CD14-positive monocyte (primary cell): ENCODE measurements at regions not wholly inside any gene's neighbourhood (a gene's known extent, or its start where the extent isn't known, plus 50 kb on each side); places are given as distances from the start of the nearest gene placed in this dataset.

ENCODE experiments used
- DNase-seq, 3 donors: peaks; one replicate each; pipeline ENCODE4 v3.0.0-alpha.2; 2011 to 2022
- H2AFZ ChIP-seq: 2 replicates; pipeline ENCODE4 v1.6.0; 2012; ENCODE audit warnings: mild to moderate bottlenecking, low read depth, low read length, inconsistent platforms; ENCODE audit not compliant: insufficient read depth, poor library complexity, severe bottlenecking
- H3K27ac ChIP-seq, 2 donors: 1 replicate in 1 of 2; 2 replicates in 1 of 2; pipeline ENCODE4 v1.5.1; 2012 to 2013; ENCODE audit warnings: low read length in 2 of 2, control low read depth in 1 of 2, inconsistent platforms in 1 of 2, low read depth in 1 of 2, mild to moderate bottlenecking in 1 of 2
- H3K27me3 ChIP-seq, 2 donors: one replicate each; pipeline versions ENCODE4 v1.6.0 to v1.6.1; 2011 to 2013; ENCODE audit warnings: low read length in 2 of 2; ENCODE audit not compliant: control insufficient read depth in 2 of 2, insufficient read depth in 2 of 2
- H3K36me3 ChIP-seq, 2 donors: replicated peaks in 1 of 2; 1 replicate in 1 of 2; 2 replicates in 1 of 2; pipeline versions ENCODE4 v1.5.1 to v1.6.1; 2012 to 2013; ENCODE audit warnings: low read length in 2 of 2, control low read depth in 1 of 2, inconsistent platforms in 1 of 2, mild to moderate bottlenecking in 1 of 2; ENCODE audit not compliant: insufficient read depth in 2 of 2, control insufficient read depth in 1 of 2
- H3K4me1 ChIP-seq, 2 donors: 1 replicate in 1 of 2; 2 replicates in 1 of 2; pipeline versions ENCODE4 v1.5.1 to v1.6.1; 2012 to 2013; ENCODE audit warnings: low read length in 2 of 2, control low read depth in 1 of 2, inconsistent platforms in 1 of 2, mild to moderate bottlenecking in 1 of 2, moderate library complexity in 1 of 2; ENCODE audit not compliant: insufficient read depth in 2 of 2, control insufficient read depth in 1 of 2
- H3K4me2 ChIP-seq: replicated peaks from 2 replicates; pipeline ENCODE3; 2012; ENCODE audit warnings: low read length, moderate library complexity, mild to moderate bottlenecking; ENCODE audit not compliant: poor library complexity, severe bottlenecking; ENCODE audit errors: extremely low read depth
- H3K4me3 ChIP-seq, 3 experiments: fragments of 200-600 bp in 1 of 3; sonication (generic) in 1 of 3; replicated peaks in 1 of 3; 1 replicate in 2 of 3; 2 replicates in 1 of 3; pipeline ENCODE4 v1.5.1; 2011 to 2013; ENCODE audit warnings: low read length in 3 of 3, mild to moderate bottlenecking in 3 of 3, control low read depth in 2 of 3, low read depth in 2 of 3, inconsistent platforms in 1 of 3, moderate library complexity in 1 of 3
- H3K79me2 ChIP-seq: 2 replicates; pipeline ENCODE4 v1.6.0; 2012; ENCODE audit warnings: mild to moderate bottlenecking, control low read depth, inconsistent platforms, low read length, moderate library complexity; ENCODE audit not compliant: insufficient read depth
- H3K9ac ChIP-seq: 2 replicates; pipeline ENCODE4 v1.6.0; 2017; ENCODE audit warnings: low read length, mild to moderate bottlenecking; ENCODE audit not compliant: insufficient read depth, poor library complexity, severe bottlenecking
- H3K9me3 ChIP-seq, 2 donors: replicated peaks in 1 of 2; 1 replicate in 1 of 2; 2 replicates in 1 of 2; pipeline versions ENCODE4 v1.5.1 to v1.6.1; 2012 to 2013; ENCODE audit warnings: low read length in 2 of 2, control low read depth in 1 of 2; ENCODE audit not compliant: control insufficient read depth in 1 of 2, insufficient read depth in 1 of 2
- H4K20me1 ChIP-seq: 2 replicates; pipeline ENCODE4 v1.6.0; 2012; ENCODE audit warnings: mild to moderate bottlenecking, low read length, control low read depth, moderate library complexity; ENCODE audit not compliant: insufficient read depth
- H3K27ac Mint-ChIP-seq, 7 donors: one replicate each; pipeline ENCODE4 v1.8.0; 2020; ENCODE audit warnings: mild to moderate bottlenecking in 7 of 7, mixed read lengths in 7 of 7, moderate library complexity in 6 of 7, inconsistent platforms in 2 of 7
- H3K27me3 Mint-ChIP-seq, 3 donors: one replicate each; pipeline ENCODE4 v1.8.0; 2021 to 2022; ENCODE audit warnings: low read depth in 3 of 3, mild to moderate bottlenecking in 3 of 3, mixed read lengths in 3 of 3, moderate library complexity in 3 of 3, inconsistent platforms in 1 of 3
- H3K36me3 Mint-ChIP-seq, 2 donors: one replicate each; pipeline ENCODE4 v1.8.0; 2020; ENCODE audit warnings: mixed read lengths in 2 of 2, inconsistent platforms in 1 of 2, mild to moderate bottlenecking in 1 of 2
- H3K4me1 Mint-ChIP-seq: one replicate; pipeline ENCODE4 v1.8.0; 2020; ENCODE audit warnings: mild to moderate bottlenecking, mixed read lengths
- H3K4me3 Mint-ChIP-seq, 2 donors: one replicate each; pipeline ENCODE4 v1.8.0; 2020; ENCODE audit warnings: mild to moderate bottlenecking in 2 of 2, mixed read lengths in 2 of 2, moderate library complexity in 1 of 2
- H3K9me3 Mint-ChIP-seq, 7 donors: one replicate each; pipeline ENCODE4 v1.8.0; 2020 to 2022; ENCODE audit warnings: mixed read lengths in 7 of 7, mild to moderate bottlenecking in 6 of 7, moderate library complexity in 6 of 7, inconsistent platforms in 2 of 7
- CTCF ChIP-seq: fragments of 200-600 bp; IDR thresholded peaks from one replicate; pipeline ENCODE4 v1.8.0; 2022; ENCODE audit warnings: antibody characterized with exemption, mild to moderate bottlenecking
- WGBS: methylation state at CpG from one replicate; pipeline ENCODE4 v1.1.5; 2013; ENCODE audit warnings: missing lambda C conversion rate; ENCODE audit not compliant: insufficient coverage; 5-methylcytosine and 5-hydroxymethylcytosine counted together
- intact Hi-C, 2 donors: fragments of 100-400 bp; cut with micrococcal nuclease; formaldehyde crosslinking; loops; one replicate each; pipeline versions ENCODE4 v1.15.0 to v1.15.1; 2023

- no peak overlapping the region for H3K9ac ChIP-seq
- H3K36me3 Mint-ChIP-seq, result no peaks in the 10 kb centered on the region
- intact Hi-C loops, result no loop called here
Observed at GRCh38 chrX:4528247-4528646, 814.8 kb upstream of the PRKX start.

GRCh38 chrX:4485912-4486311, 772.5 kb upstream of the PRKX start:
- Histone ChIP-seq H3K27me3 (no peaks in the 10 kb centered on the region), H3K36me3 (no peaks in the 10 kb centered on the region), H3K4me2 (no peak overlapping the region), H4K20me1 (no peaks in the 10 kb centered on the region), H3K9me3 (peaks cover 4 to 8% of the 10 kb centered on the region in 2 donors), H2AFZ (no peak overlapping the region), H3K4me3 (no peak overlapping the region), H3K4me1 (no peaks in the 10 kb centered on the region), H3K9ac (no peak overlapping the region), H3K79me2 (no peaks in the 10 kb centered on the region), H3K27ac (no peak overlapping the region)
- intact Hi-C loops, result no loop called here
- WGBS, result no CpG with 5 or more reads among the region's 4 CpGs
- H3K9me3 Mint-ChIP-seq, result peaks cover 0 to 10% (median 3%) of the 10 kb centered on the region in 7 donors
- H3K36me3 Mint-ChIP-seq, result no peaks in the 10 kb centered on the region
- H3K27ac Mint-ChIP-seq, result no peak overlapping the region
- no peak for DNase-seq
- no peak for TF ChIP-seq CTCF
- H3K4me1 Mint-ChIP-seq, result no peaks in the 10 kb centered on the region
- no peak overlapping the region for H3K4me3 Mint-ChIP-seq
- no peaks in the 10 kb centered on the region for H3K27me3 Mint-ChIP-seq

More at GRCh38 chrX:4528247-4528646, 814.8 kb upstream of the PRKX start:
- Mint-ChIP-seq H3K4me3 (no peak overlapping the region), H3K4me1 (no peaks in the 10 kb centered on the region), H3K27me3 (peaks cover 0 to 3% (median 3%) of the 10 kb centered on the region in 3 donors), H3K9me3 (peaks cover 0 to 2% (median 0%) of the 10 kb centered on the region in 7 donors), H3K27ac (no peak overlapping the region)
- Histone ChIP-seq H2AFZ (no peak overlapping the region), H4K20me1 (no peaks in the 10 kb centered on the region), H3K9me3 (no peaks in the 10 kb centered on the region), H3K4me2 (no peak overlapping the region), H3K36me3 (no peaks in the 10 kb centered on the region), H3K27ac (no peak overlapping the region), H3K4me3 (no peak overlapping the region), H3K27me3 (no peaks in the 10 kb centered on the region), H3K79me2 (no peaks in the 10 kb centered on the region), H3K4me1 (no peaks in the 10 kb centered on the region)
- no CpG with 5 or more reads among the region's 1 CpG for WGBS
- no peak for TF ChIP-seq CTCF
- DNase-seq, result no peak
